ENCODE measurements at regions not wholly inside any gene's neighbourhood (a gene's known extent, or its start where the extent isn't known, plus 50 kb on each side); places are given as distances from the start of the nearest gene placed in this dataset.
"Not testable (repeated sequence)": the region's sequence is repeated elsewhere in the genome, so short reads cannot be mapped to it uniquely, and the experiment has no call there.

GRCh38 chr5:25330721-25331120, 685.9 kb upstream of the CDH10 start:
- Histone ChIP-seq H3K4me2 (ENCODE audit: low read length) (no peak overlapping the region), H4K20me1 (ENCODE audit: control insufficient read depth, insufficient read depth, low read depth, low read length) (no peaks in the 10 kb centered on the region), H3K79me2 (ENCODE audit: control insufficient read depth, low read length) (no peaks in the 10 kb centered on the region)

GRCh38 chr5:25327172-25327571, 682.4 kb upstream of the CDH10 start:
- Histone ChIP-seq H3K4me2 (ENCODE audit: low read length) (no peak overlapping the region), H3K27me3 (ENCODE audit: control insufficient read depth, low read length) (no peaks in the 10 kb centered on the region), H3K4me3 (ENCODE audit: low read length) (no peak overlapping the region), H3K4me1 (ENCODE audit: control insufficient read depth, low read length) (no peaks in the 10 kb centered on the region), H3K9me3 (ENCODE audit: control insufficient read depth, insufficient read depth, low read length) (peaks cover 15% of the 10 kb centered on the region), H3K79me2 (ENCODE audit: control insufficient read depth, low read length) (no peaks in the 10 kb centered on the region), H3K36me3 (ENCODE audit: control insufficient read depth, low read length) (no peaks in the 10 kb centered on the region), H3K9me2 (replicated peaks; ENCODE audit: control insufficient read depth, low read length) (no peaks in the 10 kb centered on the region), H3F3A (ENCODE audit: control insufficient read depth, insufficient read depth) (no peaks in the 10 kb centered on the region), H3K27ac (ENCODE audit: low read depth, low read length) (no peak overlapping the region), H4K20me1 (ENCODE audit: control insufficient read depth, insufficient read depth, low read depth, low read length) (no peaks in the 10 kb centered on the region)
- TF ChIP-seq CTCF (IDR thresholded peaks at IDR 0.05; ENCODE audit: low read depth, low read length, poor library complexity, severe bottlenecking) (no peak), EZH2phosphoT487 (IDR thresholded peaks at IDR 0.05; ENCODE audit: borderline replicate concordance, low read length) (no peak)

More at GRCh38 chr5:25330721-25331120, 685.9 kb upstream of the CDH10 start:
- Histone ChIP-seq H3K27me3 (ENCODE audit: control insufficient read depth, low read length) (no peaks in the 10 kb centered on the region), H3K4me1 (ENCODE audit: control insufficient read depth, low read length) (no peaks in the 10 kb centered on the region), H3K9me2 (replicated peaks; ENCODE audit: control insufficient read depth, low read length) (no peaks in the 10 kb centered on the region), H3K36me3 (ENCODE audit: control insufficient read depth, low read length) (no peaks in the 10 kb centered on the region), H3K4me3 (ENCODE audit: low read length) (no peak overlapping the region), H3K27ac (ENCODE audit: low read depth, low read length) (no peak overlapping the region), H3K9me3 (ENCODE audit: control insufficient read depth, insufficient read depth, low read length) (peaks cover 15% of the 10 kb centered on the region), H3F3A (ENCODE audit: control insufficient read depth, insufficient read depth) (no peaks in the 10 kb centered on the region)
- no peak for TF ChIP-seq CTCF (IDR thresholded peaks at IDR 0.05; ENCODE audit: low read depth, low read length, poor library complexity, severe bottlenecking)
- no peak for TF ChIP-seq EZH2phosphoT487 (IDR thresholded peaks at IDR 0.05; ENCODE audit: borderline replicate concordance, low read length)

- H3K79me2 ChIP-seq (ENCODE audit: control insufficient read depth, low read length), result no peaks in the 10 kb centered on the region
- no peaks in the 10 kb centered on the region for H3K9me2 ChIP-seq (replicated peaks; ENCODE audit: control insufficient read depth, low read length)
- no peaks in the 10 kb centered on the region for H3K27me3 ChIP-seq (ENCODE audit: control insufficient read depth, low read length)
- H4K20me1 ChIP-seq (ENCODE audit: control insufficient read depth, insufficient read depth, low read depth, low read length), result no peaks in the 10 kb centered on the region
- no peak overlapping the region for H3K4me2 ChIP-seq (ENCODE audit: low read length)
- H3K4me1 ChIP-seq (ENCODE audit: control insufficient read depth, low read length), result no peaks in the 10 kb centered on the region
- no peak overlapping the region for H3K27ac ChIP-seq (ENCODE audit: low read depth, low read length)
- TF ChIP-seq EZH2phosphoT487 (IDR thresholded peaks at IDR 0.05; ENCODE audit: borderline replicate concordance, low read length) (no peak), CTCF (IDR thresholded peaks at IDR 0.05; ENCODE audit: low read depth, low read length, poor library complexity, severe bottlenecking) (no peak)
- H3K9me3 ChIP-seq (ENCODE audit: control insufficient read depth, insufficient read depth, low read length), result no peaks in the 10 kb centered on the region
- no peaks in the 10 kb centered on the region for H3K36me3 ChIP-seq (ENCODE audit: control insufficient read depth, low read length)
- H3F3A ChIP-seq (ENCODE audit: control insufficient read depth, insufficient read depth), result no peaks in the 10 kb centered on the region
- no peak overlapping the region for H3K4me3 ChIP-seq (ENCODE audit: low read length)
Observed at GRCh38 chr5:25301836-25302235, 657.1 kb upstream of the CDH10 start.

- TF ChIP-seq EZH2phosphoT487 (IDR thresholded peaks at IDR 0.05; ENCODE audit: borderline replicate concordance, low read length) (no peak), CTCF (IDR thresholded peaks at IDR 0.05; ENCODE audit: low read depth, low read length, poor library complexity, severe bottlenecking) (no peak)
- Histone ChIP-seq H3F3A (ENCODE audit: control insufficient read depth, insufficient read depth) (no peaks in the 10 kb centered on the region), H3K36me3 (ENCODE audit: control insufficient read depth, low read length) (no peaks in the 10 kb centered on the region), H3K9me2 (replicated peaks; ENCODE audit: control insufficient read depth, low read length) (no peaks in the 10 kb centered on the region), H3K9me3 (ENCODE audit: control insufficient read depth, insufficient read depth, low read length) (no peaks in the 10 kb centered on the region), H3K79me2 (ENCODE audit: control insufficient read depth, low read length) (no peaks in the 10 kb centered on the region), H3K4me1 (ENCODE audit: control insufficient read depth, low read length) (no peaks in the 10 kb centered on the region), H4K20me1 (ENCODE audit: control insufficient read depth, insufficient read depth, low read depth, low read length) (no peaks in the 10 kb centered on the region), H3K4me3 (ENCODE audit: low read length) (no peak overlapping the region), H3K4me2 (ENCODE audit: low read length) (no peak overlapping the region), H3K27ac (ENCODE audit: low read depth, low read length) (no peak overlapping the region), H3K27me3 (ENCODE audit: control insufficient read depth, low read length) (no peaks in the 10 kb centered on the region)
Observed at GRCh38 chr5:25295067-25295466, 650.3 kb upstream of the CDH10 start.

- H3K27me3 ChIP-seq (ENCODE audit: control insufficient read depth, low read length); H3K27ac ChIP-seq (ENCODE audit: low read depth, low read length); H3K4me3 ChIP-seq (ENCODE audit: low read length); H3K4me2 ChIP-seq (ENCODE audit: low read length); H3F3A ChIP-seq (ENCODE audit: control insufficient read depth, insufficient read depth); H3K9me3 ChIP-seq (ENCODE audit: control insufficient read depth, insufficient read depth, low read length); H3K79me2 ChIP-seq (ENCODE audit: control insufficient read depth, low read length); H3K4me1 ChIP-seq (ENCODE audit: control insufficient read depth, low read length); H4K20me1 ChIP-seq (ENCODE audit: control insufficient read depth, insufficient read depth, low read depth, low read length); H3K9me2 ChIP-seq (replicated peaks; ENCODE audit: control insufficient read depth, low read length); H3K36me3 ChIP-seq (ENCODE audit: control insufficient read depth, low read length): not testable (repeated sequence)
Observed at GRCh38 chr5:25289766-25290165, 645.0 kb upstream of the CDH10 start.

All from DOHH2 (cell line).